Activated CD4-positive, alpha-beta T cell treated with anti-CD3 and anti-CD28 coated beads, Interleukin-2, amount 50 U/mL, for 16 hours (primary cell): ENCODE measurements at regions not wholly inside any gene's neighbourhood (a gene's known extent, or its start where the extent isn't known, plus 50 kb on each side); places are given as distances from the start of the nearest gene placed in this dataset.
"Not testable (repeated sequence)": the region's sequence is repeated elsewhere in the genome, so short reads cannot be mapped to it uniquely, and the experiment has no call there.

Experiments used
- DNase-seq: peaks from one replicate; pipeline ENCODE4 v3.0.0-alpha.2; 2020

GRCh38 chr4:79659308-79659870, 251.4 kb upstream of the GK2 start:
- not testable (repeated sequence) for DNase-seq

GRCh38 chr4:79657379-79657778, 249.4 kb upstream of the GK2 start:
- DNase-seq = no peak

GRCh38 chr4:79653871-79654270, 245.8 kb upstream of the GK2 start:
- DNase-seq = no peak

GRCh38 chr4:79652738-79653137, 244.7 kb upstream of the GK2 start:
- no peak for DNase-seq

GRCh38 chr4:79652232-79652631, 244.2 kb upstream of the GK2 start:
- DNase-seq = no peak

- DNase-seq = no peak
Observed at GRCh38 chr4:79651456-79651855, 243.4 kb upstream of the GK2 start.

- DNase-seq = no peak
Observed at GRCh38 chr4:79650794-79651431, 242.9 kb upstream of the GK2 start.

- DNase-seq = no peak
Observed at GRCh38 chr4:79650217-79650616, 242.2 kb upstream of the GK2 start.

GRCh38 chr4:79645942-79646341, 237.9 kb upstream of the GK2 start:
- DNase-seq = no peak

- no peak for DNase-seq
Observed at GRCh38 chr4:79638735-79639134, 230.7 kb upstream of the GK2 start.

- no peak for DNase-seq
Observed at GRCh38 chr4:79636991-79637390, 229.0 kb upstream of the GK2 start.

- no peak for DNase-seq
Observed at GRCh38 chr4:79634111-79634510, 226.1 kb upstream of the GK2 start.

GRCh38 chr4:79632114-79632513, 224.1 kb upstream of the GK2 start:
- no peak for DNase-seq

- DNase-seq = no peak
Observed at GRCh38 chr4:79626611-79627010, 218.6 kb upstream of the GK2 start.

- DNase-seq = no peak
Observed at GRCh38 chr4:79626101-79626500, 218.1 kb upstream of the GK2 start.

- DNase-seq = no peak
Observed at GRCh38 chr4:79625361-79625760, 217.3 kb upstream of the GK2 start.

GRCh38 chr4:79623021-79623870, 215.2 kb upstream of the GK2 start:
- no peak for DNase-seq

GRCh38 chr4:79621061-79621460, 213.0 kb upstream of the GK2 start:
- peak; percentile 3 for DNase-seq

GRCh38 chr4:79620617-79621016, 212.6 kb upstream of the GK2 start:
- no peak for DNase-seq

GRCh38 chr4:79613269-79613935, 205.4 kb upstream of the GK2 start:
- DNase-seq = no peak

- DNase-seq = no peak
Observed at GRCh38 chr4:79611026-79611425, 203.0 kb upstream of the GK2 start.

- DNase-seq = no peak
Observed at GRCh38 chr4:79609817-79610216, 201.8 kb upstream of the GK2 start.

GRCh38 chr4:79607979-79608378, 200.0 kb upstream of the GK2 start:
- DNase-seq = no peak

- no peak for DNase-seq
Observed at GRCh38 chr4:79604152-79604551, 196.1 kb upstream of the GK2 start.
